ENCODE measurements at regions not wholly inside any gene's neighbourhood (a gene's known extent, or its start where the extent isn't known, plus 50 kb on each side); places are given as distances from the start of the nearest gene placed in this dataset.

GRCh38 chr5:25481463-25481862, 836.7 kb upstream of the CDH10 start:
- DNase-seq (no peak), ATAC-seq (no peak)
- Histone ChIP-seq H3K4me1 (ENCODE audit: control insufficient read depth in 2 of 2, insufficient read depth in 2 of 2, low read length in 2 of 2) (no peaks in the 10 kb centered on the region), H3K27ac (ENCODE audit: low read depth, low read length) (no peak overlapping the region), H3K27me3 (ENCODE audit: control insufficient read depth in 2 of 2, insufficient read depth in 2 of 2, low read length in 2 of 2) (no peaks in the 10 kb centered on the region), H3K36me3 (ENCODE audit: control insufficient read depth in 2 of 3, insufficient read depth in 3 of 3, low read length in 3 of 3) (no peaks in the 10 kb centered on the region), H3K9me3 (ENCODE audit: control insufficient read depth in 2 of 3, low read length in 3 of 3) (no peaks in the 10 kb centered on the region), H3K4me3 (ENCODE audit: low read length) (no peak overlapping the region)
- H3K4me1 Mint-ChIP-seq, result no peaks in the 10 kb centered on the region
- no peak overlapping the region for H3K4me3 Mint-ChIP-seq
- intact Hi-C loops (cut with micrococcal nuclease), result no loop called here
- H3K27ac Mint-ChIP-seq, result no peak overlapping the region
- H3K36me3 Mint-ChIP-seq, result no peaks in the 10 kb centered on the region
- H3K27me3 Mint-ChIP-seq, result no peaks in the 10 kb centered on the region
- ChIA-PET POLR2A (no interaction called here), CTCF (no interaction called here)
- peaks cover 0 to 17% (median 4%) of the 10 kb centered on the region in 11 donors for H3K9me3 Mint-ChIP-seq

- Histone ChIP-seq H3K36me3 (ENCODE audit: control insufficient read depth in 2 of 3, insufficient read depth in 3 of 3, low read length in 3 of 3) (no peaks in the 10 kb centered on the region), H3K27me3 (ENCODE audit: control insufficient read depth in 2 of 2, insufficient read depth in 2 of 2, low read length in 2 of 2) (no peaks in the 10 kb centered on the region), H3K4me1 (ENCODE audit: control insufficient read depth in 2 of 2, insufficient read depth in 2 of 2, low read length in 2 of 2) (no peaks in the 10 kb centered on the region), H3K27ac (ENCODE audit: low read depth, low read length) (no peak overlapping the region), H3K4me3 (ENCODE audit: low read length) (no peak overlapping the region), H3K9me3 (ENCODE audit: control insufficient read depth in 2 of 3, low read length in 3 of 3) (no peaks in the 10 kb centered on the region)
- Mint-ChIP-seq H3K4me1 (no peaks in the 10 kb centered on the region), H3K9me3 (peaks cover under 1 to 28% (median 12%) of the 10 kb centered on the region in 11 donors), H3K27me3 (no peaks in the 10 kb centered on the region), H3K4me3 (no peak overlapping the region), H3K36me3 (peaks cover 0 to 6% (median 0%) of the 10 kb centered on the region in 5 donors), H3K27ac (no peak overlapping the region)
- ATAC-seq, result no peak
- intact Hi-C loops (cut with micrococcal nuclease), result no loop called here
- DNase-seq, result no peak
- ChIA-PET CTCF (no interaction called here), POLR2A (no interaction called here)
These were observed 814.3 kb upstream of the CDH10 start for GRCh38 chr5:25459082-25459481.

- Mint-ChIP-seq H3K36me3 (peaks cover 0 to 6% (median 0%) of the 10 kb centered on the region in 5 donors), H3K27me3 (no peaks in the 10 kb centered on the region), H3K4me3 (no peak overlapping the region), H3K27ac (peak overlapping the region in 1 of 9 donors; percentile 32), H3K4me1 (no peaks in the 10 kb centered on the region), H3K9me3 (peaks cover 0 to 27% (median 12%) of the 10 kb centered on the region in 11 donors)
- no peak overlapping the region for H3K27ac ChIP-seq (ENCODE audit: low read depth, low read length)
- H3K27me3 ChIP-seq (ENCODE audit: control insufficient read depth in 2 of 2, insufficient read depth in 2 of 2, low read length in 2 of 2), result no peaks in the 10 kb centered on the region
- DNase-seq (no peak), ATAC-seq (no peak)
- intact Hi-C loops (cut with micrococcal nuclease), result no loop called here
- ChIA-PET POLR2A (no interaction called here), CTCF (no interaction called here)
- H3K9me3 ChIP-seq (ENCODE audit: control insufficient read depth in 2 of 3, low read length in 3 of 3), result no peaks in the 10 kb centered on the region
- no peak overlapping the region for H3K4me3 ChIP-seq (ENCODE audit: low read length)
- no peaks in the 10 kb centered on the region for H3K36me3 ChIP-seq (ENCODE audit: control insufficient read depth in 2 of 3, insufficient read depth in 3 of 3, low read length in 3 of 3)
- no peaks in the 10 kb centered on the region for H3K4me1 ChIP-seq (ENCODE audit: control insufficient read depth in 2 of 2, insufficient read depth in 2 of 2, low read length in 2 of 2)
These were observed 813.9 kb upstream of the CDH10 start for GRCh38 chr5:25458628-25459027.

- peaks cover 4 to 30% (median 12%) of the 10 kb centered on the region in 11 donors for H3K9me3 Mint-ChIP-seq
- H3K27ac ChIP-seq (ENCODE audit: low read depth, low read length), result no peak overlapping the region
- H3K9me3 ChIP-seq (ENCODE audit: control insufficient read depth in 2 of 3, low read length in 3 of 3), result no peaks in the 10 kb centered on the region
- H3K4me1 ChIP-seq (ENCODE audit: control insufficient read depth in 2 of 2, insufficient read depth in 2 of 2, low read length in 2 of 2), result no peaks in the 10 kb centered on the region
- no peaks in the 10 kb centered on the region for H3K27me3 ChIP-seq (ENCODE audit: control insufficient read depth in 2 of 2, insufficient read depth in 2 of 2, low read length in 2 of 2)
- H3K27me3 Mint-ChIP-seq, result no peaks in the 10 kb centered on the region
- ATAC-seq, result no peak
- intact Hi-C loops (cut with micrococcal nuclease), result no loop called here
- no peak overlapping the region for H3K4me3 Mint-ChIP-seq
- no peaks in the 10 kb centered on the region for H3K4me1 Mint-ChIP-seq
- CTCF ChIA-PET, result no interaction called here
- POLR2A ChIA-PET, result no interaction called here
- no peak overlapping the region for H3K27ac Mint-ChIP-seq
- no peak overlapping the region for H3K4me3 ChIP-seq (ENCODE audit: low read length)
- H3K36me3 Mint-ChIP-seq, result no peaks in the 10 kb centered on the region
- H3K36me3 ChIP-seq (ENCODE audit: control insufficient read depth in 2 of 3, insufficient read depth in 3 of 3, low read length in 3 of 3), result no peaks in the 10 kb centered on the region
- DNase-seq, result no peak
These were observed 808.7 kb upstream of the CDH10 start for GRCh38 chr5:25453500-25453899.

GRCh38 chr5:25451294-25451693, 806.5 kb upstream of the CDH10 start:
- H3K27ac ChIP-seq (ENCODE audit: low read depth, low read length), result no peak overlapping the region
- intact Hi-C loops (cut with micrococcal nuclease), result no loop called here
- no peaks in the 10 kb centered on the region for H3K27me3 Mint-ChIP-seq
- no peaks in the 10 kb centered on the region for H3K36me3 ChIP-seq (ENCODE audit: control insufficient read depth in 2 of 3, insufficient read depth in 3 of 3, low read length in 3 of 3)
- H3K4me1 ChIP-seq (ENCODE audit: control insufficient read depth in 2 of 2, insufficient read depth in 2 of 2, low read length in 2 of 2), result no peaks in the 10 kb centered on the region
- H3K9me3 Mint-ChIP-seq, result peaks cover 4 to 30% (median 9%) of the 10 kb centered on the region in 11 donors
- DNase-seq (no peak), ATAC-seq (no peak)
- CTCF ChIA-PET, result no interaction called here
- no peak overlapping the region for H3K4me3 ChIP-seq (ENCODE audit: low read length)
- no peaks in the 10 kb centered on the region for H3K27me3 ChIP-seq (ENCODE audit: control insufficient read depth in 2 of 2, insufficient read depth in 2 of 2, low read length in 2 of 2)
- POLR2A ChIA-PET, result no interaction called here
- H3K36me3 Mint-ChIP-seq, result no peaks in the 10 kb centered on the region
- H3K4me1 Mint-ChIP-seq, result no peaks in the 10 kb centered on the region
- H3K4me3 Mint-ChIP-seq, result no peak overlapping the region
- no peak overlapping the region for H3K27ac Mint-ChIP-seq
- H3K9me3 ChIP-seq (ENCODE audit: control insufficient read depth in 2 of 3, low read length in 3 of 3), result no peaks in the 10 kb centered on the region

DNA sequence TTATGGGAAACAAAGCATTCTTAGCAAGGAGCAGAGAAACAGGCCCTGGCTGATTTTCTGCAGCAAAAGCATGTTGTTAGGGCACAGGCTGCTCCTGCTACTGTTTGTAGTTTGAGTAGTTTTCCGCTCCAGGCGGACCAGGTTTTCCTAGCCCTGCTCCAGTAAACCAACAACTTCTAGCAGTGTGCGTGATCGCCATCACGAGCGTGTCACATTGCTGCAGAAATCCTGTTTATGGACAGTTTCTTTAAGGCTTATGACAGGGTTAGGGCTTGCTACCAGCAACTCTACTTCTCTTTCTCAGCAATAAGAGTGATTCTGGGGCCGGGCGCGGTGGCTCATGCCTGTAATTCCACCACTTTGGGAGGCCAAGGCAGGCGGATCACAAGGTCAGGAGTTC, 803.9 kb upstream of the CDH10 start:
- Histone ChIP-seq H3K4me3 (ENCODE audit: low read length) (no peak overlapping the region), H3K36me3 (ENCODE audit: control insufficient read depth in 2 of 3, insufficient read depth in 3 of 3, low read length in 3 of 3) (no peaks in the 10 kb centered on the region), H3K27me3 (ENCODE audit: control insufficient read depth in 2 of 2, insufficient read depth in 2 of 2, low read length in 2 of 2) (no peaks in the 10 kb centered on the region), H3K4me1 (ENCODE audit: control insufficient read depth in 2 of 2, insufficient read depth in 2 of 2, low read length in 2 of 2) (no peaks in the 10 kb centered on the region), H3K9me3 (ENCODE audit: control insufficient read depth in 2 of 3, low read length in 3 of 3) (no peaks in the 10 kb centered on the region), H3K27ac (ENCODE audit: low read depth, low read length) (no peak overlapping the region)
- Mint-ChIP-seq H3K4me1 (no peaks in the 10 kb centered on the region), H3K9me3 (peaks cover 2 to 17% (median 8%) of the 10 kb centered on the region in 11 donors), H3K4me3 (no peak overlapping the region), H3K27me3 (no peaks in the 10 kb centered on the region), H3K27ac (no peak overlapping the region), H3K36me3 (no peaks in the 10 kb centered on the region)
- intact Hi-C loops (cut with micrococcal nuclease), result no loop called here
- ATAC-seq (no peak), DNase-seq (no peak)
- ChIA-PET POLR2A (no interaction called here), CTCF (no interaction called here)

GRCh38 chr5:25448190-25448621, 803.4 kb upstream of the CDH10 start:
- no peaks in the 10 kb centered on the region for H3K4me1 ChIP-seq (ENCODE audit: control insufficient read depth in 2 of 2, insufficient read depth in 2 of 2, low read length in 2 of 2)
- H3K27me3 ChIP-seq (ENCODE audit: control insufficient read depth in 2 of 2, insufficient read depth in 2 of 2, low read length in 2 of 2), result no peaks in the 10 kb centered on the region
- ChIA-PET CTCF (no interaction called here), POLR2A (no interaction called here)
- H3K4me3 ChIP-seq (ENCODE audit: low read length), result no peak overlapping the region
- Mint-ChIP-seq H3K27me3 (no peaks in the 10 kb centered on the region), H3K4me1 (no peaks in the 10 kb centered on the region), H3K27ac (no peak overlapping the region), H3K9me3 (peaks cover 2 to 17% (median 8%) of the 10 kb centered on the region in 11 donors), H3K4me3 (no peak overlapping the region), H3K36me3 (no peaks in the 10 kb centered on the region)
- ATAC-seq (no peak), DNase-seq (no peak)
- no peaks in the 10 kb centered on the region for H3K36me3 ChIP-seq (ENCODE audit: control insufficient read depth in 2 of 3, insufficient read depth in 3 of 3, low read length in 3 of 3)
- intact Hi-C loops (cut with micrococcal nuclease), result no loop called here
- H3K27ac ChIP-seq (ENCODE audit: low read depth, low read length), result no peak overlapping the region
- H3K9me3 ChIP-seq (ENCODE audit: control insufficient read depth in 2 of 3, low read length in 3 of 3), result no peaks in the 10 kb centered on the region

Measured in naive thymus-derived CD4-positive, alpha-beta T cell (primary cell).